ENCODE measurements at regions not wholly inside any gene's neighbourhood (a gene's known extent, or its start where the extent isn't known, plus 50 kb on each side); places are given as distances from the start of the nearest gene placed in this dataset.

GRCh38 chr3:15927969-15928368 lies 130.2 kb upstream of the ANKRD28 start:
- TF ChIP-seq CTCF (IDR thresholded peaks at IDR 0.05) = no peak
- no peak for TF ChIP-seq POLR2A (IDR thresholded peaks at IDR 0.05)
